ENCODE measurements at regions not wholly inside any gene's neighbourhood (a gene's known extent, or its start where the extent isn't known, plus 50 kb on each side); places are given as distances from the start of the nearest gene placed in this dataset.

GRCh38 chr7:24075426-24075810 is 208.6 kb upstream of the NPY start:
- TF ChIP-seq, protein P1, sequence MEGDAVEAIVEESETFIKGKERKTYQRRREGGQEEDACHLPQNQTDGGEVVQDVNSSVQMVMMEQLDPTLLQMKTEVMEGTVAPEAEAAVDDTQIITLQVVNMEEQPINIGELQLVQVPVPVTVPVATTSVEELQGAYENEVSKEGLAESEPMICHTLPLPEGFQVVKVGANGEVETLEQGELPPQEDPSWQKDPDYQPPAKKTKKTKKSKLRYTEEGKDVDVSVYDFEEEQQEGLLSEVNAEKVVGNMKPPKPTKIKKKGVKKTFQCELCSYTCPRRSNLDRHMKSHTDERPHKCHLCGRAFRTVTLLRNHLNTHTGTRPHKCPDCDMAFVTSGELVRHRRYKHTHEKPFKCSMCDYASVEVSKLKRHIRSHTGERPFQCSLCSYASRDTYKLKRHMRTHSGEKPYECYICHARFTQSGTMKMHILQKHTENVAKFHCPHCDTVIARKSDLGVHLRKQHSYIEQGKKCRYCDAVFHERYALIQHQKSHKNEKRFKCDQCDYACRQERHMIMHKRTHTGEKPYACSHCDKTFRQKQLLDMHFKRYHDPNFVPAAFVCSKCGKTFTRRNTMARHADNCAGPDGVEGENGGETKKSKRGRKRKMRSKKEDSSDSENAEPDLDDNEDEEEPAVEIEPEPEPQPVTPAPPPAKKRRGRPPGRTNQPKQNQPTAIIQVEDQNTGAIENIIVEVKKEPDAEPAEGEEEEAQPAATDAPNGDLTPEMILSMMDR (IDR thresholded peaks at IDR 0.05): no peak
- no peak for TF ChIP-seq POLR2A (IDR thresholded peaks at IDR 0.05)
